ENCODE measurements at regions not wholly inside any gene's neighbourhood (a gene's known extent, or its start where the extent isn't known, plus 50 kb on each side); places are given as distances from the start of the nearest gene placed in this dataset.

DNA sequence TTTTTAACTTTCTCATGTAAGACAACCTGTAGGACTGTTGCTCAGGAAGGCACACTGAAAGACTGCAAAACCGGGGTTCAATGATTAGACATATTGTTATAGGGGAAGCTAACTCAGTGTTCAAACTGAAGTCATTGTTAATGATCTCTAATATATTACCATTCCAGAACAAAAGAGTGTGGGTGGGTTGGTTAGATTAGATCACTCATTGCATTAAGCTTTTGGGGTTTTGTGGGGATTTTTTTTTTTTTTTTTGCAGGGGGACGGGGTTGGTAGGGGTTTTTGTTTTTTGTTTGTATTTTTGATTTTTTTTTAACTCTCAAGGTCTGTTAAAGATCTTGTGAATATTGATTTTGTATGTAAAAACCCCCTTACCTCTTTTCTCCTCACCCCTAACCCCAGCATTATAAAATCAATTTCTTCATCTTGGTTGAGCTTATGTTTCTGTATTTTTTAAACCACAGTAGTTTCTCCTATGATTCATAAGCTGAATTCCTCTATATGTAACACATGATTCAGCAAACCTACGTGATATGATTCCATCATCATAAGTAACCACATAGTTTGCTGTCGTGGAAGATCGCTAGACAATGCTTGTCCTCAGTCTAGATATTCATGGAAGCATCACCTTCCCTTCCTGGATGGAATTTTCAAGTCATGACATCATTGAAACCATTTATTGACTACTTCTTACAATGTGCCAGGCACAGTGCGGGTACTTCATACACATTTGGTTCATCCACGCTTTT, 544.1 kb upstream of the MDFIC2 start:
- peak; percentile 15 for DNase-seq (ENCODE audit: extremely low read depth, insufficient read length)
- no peak overlapping the region for H3K4me3 ChIP-seq (replicated peaks; ENCODE audit: low read depth, low read length)
- TF ChIP-seq, protein P1, sequence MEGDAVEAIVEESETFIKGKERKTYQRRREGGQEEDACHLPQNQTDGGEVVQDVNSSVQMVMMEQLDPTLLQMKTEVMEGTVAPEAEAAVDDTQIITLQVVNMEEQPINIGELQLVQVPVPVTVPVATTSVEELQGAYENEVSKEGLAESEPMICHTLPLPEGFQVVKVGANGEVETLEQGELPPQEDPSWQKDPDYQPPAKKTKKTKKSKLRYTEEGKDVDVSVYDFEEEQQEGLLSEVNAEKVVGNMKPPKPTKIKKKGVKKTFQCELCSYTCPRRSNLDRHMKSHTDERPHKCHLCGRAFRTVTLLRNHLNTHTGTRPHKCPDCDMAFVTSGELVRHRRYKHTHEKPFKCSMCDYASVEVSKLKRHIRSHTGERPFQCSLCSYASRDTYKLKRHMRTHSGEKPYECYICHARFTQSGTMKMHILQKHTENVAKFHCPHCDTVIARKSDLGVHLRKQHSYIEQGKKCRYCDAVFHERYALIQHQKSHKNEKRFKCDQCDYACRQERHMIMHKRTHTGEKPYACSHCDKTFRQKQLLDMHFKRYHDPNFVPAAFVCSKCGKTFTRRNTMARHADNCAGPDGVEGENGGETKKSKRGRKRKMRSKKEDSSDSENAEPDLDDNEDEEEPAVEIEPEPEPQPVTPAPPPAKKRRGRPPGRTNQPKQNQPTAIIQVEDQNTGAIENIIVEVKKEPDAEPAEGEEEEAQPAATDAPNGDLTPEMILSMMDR (IDR thresholded peaks at IDR 0.05; ENCODE audit: insufficient read depth, low read length, poor library complexity, severe bottlenecking): no peak
- H3K27me3 ChIP-seq (replicated peaks; ENCODE audit: control insufficient read depth, insufficient read depth, low read length): no peaks in the 10 kb centered on the region
- no peaks in the 10 kb centered on the region for H3K36me3 ChIP-seq (ENCODE audit: control insufficient read depth, insufficient read depth, low read length)

DNA sequence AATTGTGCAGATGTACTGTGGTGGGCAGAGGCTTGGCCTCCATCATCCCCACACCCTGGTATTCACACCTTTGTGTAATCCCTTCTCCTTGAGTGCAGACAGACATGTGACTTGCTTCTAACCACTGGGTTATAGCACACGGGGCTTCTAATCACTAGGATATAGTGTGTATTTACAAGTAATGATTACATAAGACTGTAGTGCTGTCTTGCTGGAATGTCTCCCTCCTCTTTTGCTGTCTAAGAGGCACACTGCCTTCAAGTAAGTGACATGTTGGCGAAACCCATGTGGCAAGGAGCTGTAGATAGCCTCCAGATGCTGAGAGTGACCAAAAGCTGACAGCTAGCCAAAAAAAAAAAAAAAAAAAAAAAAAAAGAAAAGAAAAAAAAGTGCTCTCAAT, 542.7 kb upstream of the MDFIC2 start:
- Histone ChIP-seq H3K4me3 (replicated peaks; ENCODE audit: low read depth, low read length) (no peak overlapping the region), H3K36me3 (ENCODE audit: control insufficient read depth, insufficient read depth, low read length) (no peaks in the 10 kb centered on the region), H3K27me3 (replicated peaks; ENCODE audit: control insufficient read depth, insufficient read depth, low read length) (no peaks in the 10 kb centered on the region)
- TF ChIP-seq, protein P1 (IDR thresholded peaks at IDR 0.05; ENCODE audit: insufficient read depth, low read length, poor library complexity, severe bottlenecking): no peak
- DNase-seq (ENCODE audit: extremely low read depth, insufficient read length): no peak

DNA sequence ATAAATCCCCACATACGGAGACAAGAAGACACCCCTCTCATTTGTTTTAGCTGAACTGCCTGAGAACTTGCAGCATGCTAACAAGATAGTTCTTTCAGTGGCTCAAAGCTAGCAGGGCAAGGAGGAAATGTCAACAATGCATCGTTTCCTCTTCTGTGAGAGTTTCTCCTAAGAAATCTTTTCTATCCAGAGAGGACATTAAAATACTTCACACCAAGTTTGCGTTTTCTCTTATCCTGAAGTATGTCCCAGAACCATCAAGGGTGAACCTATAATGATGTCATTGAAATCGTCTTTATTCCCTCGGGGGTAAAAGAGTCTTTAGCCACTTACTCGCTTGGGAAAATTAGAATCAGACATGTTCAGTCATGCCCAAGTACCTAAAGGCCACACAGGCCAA, 541.7 kb upstream of the MDFIC2 start:
- H3K27me3 ChIP-seq (replicated peaks; ENCODE audit: control insufficient read depth, insufficient read depth, low read length): no peaks in the 10 kb centered on the region
- DNase-seq (ENCODE audit: extremely low read depth, insufficient read length): no peak
- TF ChIP-seq, protein P1 (IDR thresholded peaks at IDR 0.05; ENCODE audit: insufficient read depth, low read length, poor library complexity, severe bottlenecking): no peak
- no peak overlapping the region for H3K4me3 ChIP-seq (replicated peaks; ENCODE audit: low read depth, low read length)
- H3K36me3 ChIP-seq (ENCODE audit: control insufficient read depth, insufficient read depth, low read length): no peaks in the 10 kb centered on the region

DNA sequence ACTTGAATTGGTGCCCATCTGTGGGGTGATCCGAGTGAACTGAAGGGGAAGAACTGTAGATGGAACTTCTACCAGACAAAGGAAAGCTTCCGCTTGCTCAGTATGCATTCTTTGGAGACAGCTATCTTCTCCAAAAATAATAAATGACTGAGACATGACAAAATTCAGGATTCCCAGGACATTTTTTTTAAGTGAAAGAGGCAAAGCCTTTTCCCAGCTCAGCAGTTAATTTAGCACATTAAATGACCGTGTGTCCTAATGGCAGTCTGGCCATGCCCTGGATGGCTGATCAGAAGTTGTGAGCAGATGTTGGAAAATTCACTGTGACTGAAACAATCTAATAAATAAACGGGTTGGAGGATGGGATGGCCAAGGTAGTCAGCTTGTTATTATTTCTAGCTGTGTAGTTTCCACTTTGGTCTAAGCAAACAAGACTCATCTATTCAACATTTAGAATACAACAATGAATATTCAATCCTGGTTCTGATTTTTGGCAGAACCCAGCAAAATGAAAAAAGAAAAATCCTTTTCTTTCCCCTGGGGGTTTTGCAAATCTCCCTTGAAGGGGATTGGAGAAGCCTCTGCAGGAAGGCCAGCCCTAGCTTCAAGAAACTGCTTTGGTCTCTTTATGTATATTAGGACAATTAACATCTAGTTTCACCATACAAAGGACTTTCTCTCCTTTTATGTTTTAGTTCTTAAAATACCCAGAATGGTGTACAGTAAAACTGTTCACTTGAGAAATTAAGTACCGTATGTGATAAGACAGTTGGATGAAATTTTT, 540.9 kb upstream of the MDFIC2 start:
- no peak for DNase-seq (ENCODE audit: extremely low read depth, insufficient read length)
- H3K4me3 ChIP-seq (replicated peaks; ENCODE audit: low read depth, low read length): no peak overlapping the region
- TF ChIP-seq, protein P1 (IDR thresholded peaks at IDR 0.05; ENCODE audit: insufficient read depth, low read length, poor library complexity, severe bottlenecking): no peak

DNA sequence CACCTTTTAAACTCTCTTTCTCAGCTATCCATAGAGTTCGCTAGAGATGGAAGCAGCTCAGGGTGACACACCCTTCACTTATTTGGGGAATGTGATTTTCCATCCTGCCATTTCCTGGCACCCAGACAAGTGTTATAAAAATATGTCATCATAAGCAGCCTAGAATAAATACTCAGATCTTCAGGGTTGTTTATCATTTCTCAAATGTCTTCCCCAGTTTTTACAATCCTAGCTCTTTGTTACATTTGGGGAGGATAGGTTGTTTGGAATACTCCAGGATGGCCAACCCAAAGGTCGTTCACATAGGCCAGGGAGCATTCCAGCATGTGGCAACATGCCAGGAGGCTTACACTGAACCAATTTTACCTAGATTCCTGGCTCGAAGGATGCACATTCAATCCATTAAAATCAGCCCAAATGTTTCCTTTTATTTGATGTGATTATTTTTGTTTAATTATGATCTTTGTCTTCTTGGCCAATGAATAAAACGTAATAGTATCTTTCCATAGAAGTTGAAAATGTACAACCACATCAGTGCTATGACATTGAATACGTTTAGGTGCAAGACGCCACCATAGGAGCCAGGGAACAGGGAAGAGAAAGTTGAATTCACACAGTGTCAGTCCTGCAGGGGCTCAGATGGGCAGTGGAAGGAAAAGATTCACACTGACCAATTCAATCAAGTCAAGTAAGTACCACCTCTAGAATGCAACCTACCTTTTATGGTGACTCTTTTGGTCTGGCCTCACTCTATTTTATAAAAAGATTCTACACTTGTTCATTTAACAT, 537.7 kb upstream of the MDFIC2 start:
- Histone ChIP-seq H3K4me3 (replicated peaks; ENCODE audit: low read depth, low read length) (no peak overlapping the region), H3K27me3 (replicated peaks; ENCODE audit: control insufficient read depth, insufficient read depth, low read length) (no peaks in the 10 kb centered on the region), H3K36me3 (ENCODE audit: control insufficient read depth, insufficient read depth, low read length) (no peaks in the 10 kb centered on the region)
- TF ChIP-seq, protein P1 (IDR thresholded peaks at IDR 0.05; ENCODE audit: insufficient read depth, low read length, poor library complexity, severe bottlenecking): no peak
- no peak for DNase-seq (ENCODE audit: extremely low read depth, insufficient read length)

More for the DNA sequence above, 540.9 kb upstream of the MDFIC2 start:
- H3K36me3 ChIP-seq (ENCODE audit: control insufficient read depth, insufficient read depth, low read length): no peaks in the 10 kb centered on the region
- no peaks in the 10 kb centered on the region for H3K27me3 ChIP-seq (replicated peaks; ENCODE audit: control insufficient read depth, insufficient read depth, low read length)

Data from GM06990 (cell line).